H1 (cell line): ENCODE measurements at regions not wholly inside any gene's neighbourhood (a gene's known extent, or its start where the extent isn't known, plus 50 kb on each side); places are given as distances from the start of the nearest gene placed in this dataset.
"Not testable (repeated sequence)": the region's sequence is repeated elsewhere in the genome, so short reads cannot be mapped to it uniquely, and the experiment has no call there.

Source experiments
- ASH2L ChIP-seq: fragments of 200-600, 300-600 bp; sonication (generic); IDR thresholded peaks from one replicate; pipeline ENCODE4 v1.7.1; 2017; ENCODE audit warnings: low read length
- CEBPB ChIP-seq: IDR thresholded peaks from 2 replicates; pipeline ENCODE4 v1.6.1; 2012; ENCODE audit warnings: low read depth, low read length
- EGR1 ChIP-seq: IDR thresholded peaks from 2 replicates; pipeline ENCODE4 v1.6.1; 2011; ENCODE audit warnings: low read depth, low read length, borderline replicate concordance
- EZH2 ChIP-seq: fragments of 200-600 bp; sonication (generic); IDR thresholded peaks from 2 replicates; pipeline ENCODE4 v1.7.1; 2012; ENCODE audit warnings: low read depth, mild to moderate bottlenecking, moderate library complexity, low read length, inconsistent platforms; ENCODE audit not compliant: severe bottlenecking
- POLR2A ChIP-seq, 2 experiments: IDR thresholded peaks; 1 replicate in 1 of 2; 2 replicates in 1 of 2; pipeline ENCODE4 v1.6.1; 2011; ENCODE audit warnings: low read depth in 2 of 2, low read length in 2 of 2, mild to moderate bottlenecking in 2 of 2; ENCODE audit errors: control extremely low read depth in 1 of 2
- POLR2AphosphoS5 ChIP-seq: IDR thresholded peaks from 2 replicates; pipeline ENCODE4 v1.6.1; 2011; ENCODE audit warnings: low read depth, low read length
- RAD21 ChIP-seq, 2 experiments: IDR thresholded peaks in 1 of 2; conservative IDR thresholded peaks in 1 of 2; 2 replicates each; pipeline ENCODE4 v1.6.1; 2011; ENCODE audit warnings: low read depth in 2 of 2, low read length in 2 of 2, improper control_type of control experiment in 1 of 2, inconsistent platforms in 1 of 2, mild to moderate bottlenecking in 1 of 2, moderate library complexity in 1 of 2
- RFX5 ChIP-seq: IDR thresholded peaks from 2 replicates; pipeline ENCODE4 v1.6.1; 2011; ENCODE audit warnings: low read depth, low read length, improper control_type of control experiment, borderline replicate concordance
- SP1 ChIP-seq: IDR thresholded peaks from 2 replicates; pipeline ENCODE4 v1.6.1; 2011; ENCODE audit warnings: low read depth, low read length
- TF ChIP-seq, protein P1 (sequence below), 3 experiments: IDR thresholded peaks; 1 replicate in 2 of 3; 2 replicates in 1 of 3; pipeline versions ENCODE4 v1.5.1 to v1.6.1; 2011; ENCODE audit warnings: low read length in 3 of 3, mild to moderate bottlenecking in 3 of 3, inconsistent platforms in 2 of 3, low read depth in 1 of 3, moderate library complexity in 1 of 3; ENCODE audit not compliant: insufficient read depth in 1 of 3; ENCODE audit errors: control extremely low read depth in 1 of 3
- TF ChIP-seq, protein P2 (sequence below): IDR thresholded peaks from 2 replicates; pipeline ENCODE4 v1.6.1; 2011; ENCODE audit warnings: low read depth, mild to moderate bottlenecking, low read length; ENCODE audit not compliant: insufficient read depth

DNA sequence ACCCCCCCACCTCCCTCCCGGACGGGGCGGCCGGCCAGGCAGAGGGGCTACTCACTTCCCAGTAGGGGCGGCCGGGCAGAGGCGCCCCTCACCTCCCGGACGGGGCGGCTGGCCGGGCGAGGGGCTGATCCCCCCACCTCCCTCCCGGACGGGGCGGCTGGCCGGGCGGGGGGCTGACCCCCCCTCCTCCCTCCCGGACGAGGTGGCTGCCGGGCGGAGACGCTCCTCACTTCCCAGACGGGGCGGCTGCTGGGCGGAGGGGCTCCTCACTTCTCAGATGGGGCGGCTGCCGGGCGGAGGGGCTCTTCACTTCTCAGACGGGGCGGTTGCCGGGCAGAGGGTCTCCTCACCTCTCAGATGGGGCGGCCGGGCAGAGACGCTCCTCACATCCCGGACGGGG, 117.5 kb downstream of the FHIP1A start:
- TF ChIP-seq, protein P1, sequence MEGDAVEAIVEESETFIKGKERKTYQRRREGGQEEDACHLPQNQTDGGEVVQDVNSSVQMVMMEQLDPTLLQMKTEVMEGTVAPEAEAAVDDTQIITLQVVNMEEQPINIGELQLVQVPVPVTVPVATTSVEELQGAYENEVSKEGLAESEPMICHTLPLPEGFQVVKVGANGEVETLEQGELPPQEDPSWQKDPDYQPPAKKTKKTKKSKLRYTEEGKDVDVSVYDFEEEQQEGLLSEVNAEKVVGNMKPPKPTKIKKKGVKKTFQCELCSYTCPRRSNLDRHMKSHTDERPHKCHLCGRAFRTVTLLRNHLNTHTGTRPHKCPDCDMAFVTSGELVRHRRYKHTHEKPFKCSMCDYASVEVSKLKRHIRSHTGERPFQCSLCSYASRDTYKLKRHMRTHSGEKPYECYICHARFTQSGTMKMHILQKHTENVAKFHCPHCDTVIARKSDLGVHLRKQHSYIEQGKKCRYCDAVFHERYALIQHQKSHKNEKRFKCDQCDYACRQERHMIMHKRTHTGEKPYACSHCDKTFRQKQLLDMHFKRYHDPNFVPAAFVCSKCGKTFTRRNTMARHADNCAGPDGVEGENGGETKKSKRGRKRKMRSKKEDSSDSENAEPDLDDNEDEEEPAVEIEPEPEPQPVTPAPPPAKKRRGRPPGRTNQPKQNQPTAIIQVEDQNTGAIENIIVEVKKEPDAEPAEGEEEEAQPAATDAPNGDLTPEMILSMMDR (IDR thresholded peaks at IDR 0.05; ENCODE audit: control extremely low read depth in 1 of 3, insufficient read depth in 1 of 3, low read depth in 1 of 3, low read length in 3 of 3), result not testable (repeated sequence)
- not testable (repeated sequence) for TF ChIP-seq POLR2AphosphoS5; POLR2A (IDR thresholded peaks at IDR 0.05; ENCODE audit: control extremely low read depth in 1 of 2, low read depth in 2 of 2, low read length in 2 of 2); ASH2L; EZH2; CEBPB; EGR1; SP1; RAD21 (IDR thresholded peaks at IDR 0.05 in 1 of 2, conservative IDR thresholded peaks at IDR 0.05 in 1 of 2; ENCODE audit: low read depth in 2 of 2, low read length in 2 of 2); RFX5
- TF ChIP-seq, protein P2, sequence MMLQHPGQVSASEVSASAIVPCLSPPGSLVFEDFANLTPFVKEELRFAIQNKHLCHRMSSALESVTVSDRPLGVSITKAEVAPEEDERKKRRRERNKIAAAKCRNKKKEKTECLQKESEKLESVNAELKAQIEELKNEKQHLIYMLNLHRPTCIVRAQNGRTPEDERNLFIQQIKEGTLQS, result not testable (repeated sequence)
